Caco-2 (cell line): ENCODE measurements at regions not wholly inside any gene's neighbourhood (a gene's known extent, or its start where the extent isn't known, plus 50 kb on each side); places are given as distances from the start of the nearest gene placed in this dataset.
"Not testable (repeated sequence)": the region's sequence is repeated elsewhere in the genome, so short reads cannot be mapped to it uniquely, and the experiment has no call there.

Experiments used
- BruUV-seq: library from RNA; stranded (reverse); fragments of 400-500 nt; replicated peaks from 2 replicates; lab custom pipeline; 2021; lab: Mats Ljungman, UMichigan
- CTCF ChIA-PET: fragments of 300-600 bp; sonication (Branson Sonifier 250); formaldehyde crosslinking; loops from one replicate; lab custom pipeline; 2022; ENCODE audit warnings: antibody characterized with exemption; lab: Charles Lee
- POLR2A ChIA-PET: fragments of 300-600 bp; sonication (Branson Sonifier 250); formaldehyde crosslinking; loops from one replicate; lab custom pipeline; 2022; ENCODE audit warnings: antibody characterized with exemption; lab: Charles Lee
- DNase-seq, 2 experiments: peaks; one replicate each; pipeline versions ENCODE4 v3.0.0 to v3.0.0-alpha.2; 2020 to 2022
- H3K27me3 ChIP-seq: replicated peaks from 2 replicates; pipeline ENCODE4 v1.6.0; 2011; ENCODE audit warnings: low read length; ENCODE audit not compliant: control insufficient read depth, insufficient read depth
- H3K36me3 ChIP-seq: 2 replicates; pipeline ENCODE4 v1.5.1; 2011; ENCODE audit warnings: low read length; ENCODE audit not compliant: control insufficient read depth, insufficient read depth
- H3K4me1 ChIP-seq: fragments of 250-450 bp; sonication (Bioruptor Pico); 2 replicates; pipeline ENCODE4 v1.5.1; 2020; ENCODE audit warnings: mild to moderate bottlenecking
- H3K4me3 ChIP-seq: 2 replicates; pipeline ENCODE4 v1.5.1; 2011; ENCODE audit warnings: low read depth, mild to moderate bottlenecking, control low read depth, low read length
- H3K9me3 ChIP-seq: fragments of 250-450 bp; sonication (Bioruptor Pico); 2 replicates; pipeline ENCODE4 v1.5.1; 2020; ENCODE audit warnings: mild to moderate bottlenecking, moderate library complexity
- H3K27ac Mint-ChIP-seq: one replicate; pipeline ENCODE4 v1.8.0; 2022; ENCODE audit warnings: mixed read lengths; ENCODE audit not compliant: unreplicated experiment
- H3K27me3 Mint-ChIP-seq: one replicate; pipeline ENCODE4 v1.8.0; 2022; ENCODE audit warnings: mixed read lengths; ENCODE audit not compliant: insufficient read depth, unreplicated experiment
- H3K36me3 Mint-ChIP-seq: one replicate; pipeline ENCODE4 v1.8.0; 2022; ENCODE audit warnings: mild to moderate bottlenecking, mixed read lengths; ENCODE audit not compliant: insufficient read depth, unreplicated experiment
- H3K4me1 Mint-ChIP-seq: one replicate; pipeline ENCODE4 v1.8.0; 2022; ENCODE audit warnings: low read depth, mixed read lengths; ENCODE audit not compliant: unreplicated experiment
- H3K4me3 Mint-ChIP-seq: one replicate; pipeline ENCODE4 v1.8.0; 2022; ENCODE audit warnings: mild to moderate bottlenecking, moderate library complexity, mixed read lengths; ENCODE audit not compliant: unreplicated experiment
- H3K9me3 Mint-ChIP-seq: one replicate; pipeline ENCODE4 v1.8.0; 2022; ENCODE audit warnings: mixed read lengths; ENCODE audit not compliant: unreplicated experiment
- intact Hi-C: fragments of 100-400 bp; cut with micrococcal nuclease; formaldehyde crosslinking; loops from one replicate; pipeline ENCODE4 v1.10.0; 2022; ENCODE audit not compliant: unreplicated experiment
- TF ChIP-seq, protein P1 (sequence below), 2 experiments: fragments of 200-600 bp in 1 of 2; IDR thresholded peaks; 1 replicate in 1 of 2; 2 replicates in 1 of 2; pipeline versions ENCODE4 v1.5.1 to v1.8.0; 2011 to 2022; ENCODE audit warnings: antibody characterized with exemption in 1 of 2, control low read depth in 1 of 2, inconsistent platforms in 1 of 2, low read depth in 1 of 2, low read length in 1 of 2, mild to moderate bottlenecking in 1 of 2, moderate library complexity in 1 of 2; ENCODE audit not compliant: insufficient read depth in 1 of 2, severe bottlenecking in 1 of 2, unreplicated experiment in 1 of 2

DNA sequence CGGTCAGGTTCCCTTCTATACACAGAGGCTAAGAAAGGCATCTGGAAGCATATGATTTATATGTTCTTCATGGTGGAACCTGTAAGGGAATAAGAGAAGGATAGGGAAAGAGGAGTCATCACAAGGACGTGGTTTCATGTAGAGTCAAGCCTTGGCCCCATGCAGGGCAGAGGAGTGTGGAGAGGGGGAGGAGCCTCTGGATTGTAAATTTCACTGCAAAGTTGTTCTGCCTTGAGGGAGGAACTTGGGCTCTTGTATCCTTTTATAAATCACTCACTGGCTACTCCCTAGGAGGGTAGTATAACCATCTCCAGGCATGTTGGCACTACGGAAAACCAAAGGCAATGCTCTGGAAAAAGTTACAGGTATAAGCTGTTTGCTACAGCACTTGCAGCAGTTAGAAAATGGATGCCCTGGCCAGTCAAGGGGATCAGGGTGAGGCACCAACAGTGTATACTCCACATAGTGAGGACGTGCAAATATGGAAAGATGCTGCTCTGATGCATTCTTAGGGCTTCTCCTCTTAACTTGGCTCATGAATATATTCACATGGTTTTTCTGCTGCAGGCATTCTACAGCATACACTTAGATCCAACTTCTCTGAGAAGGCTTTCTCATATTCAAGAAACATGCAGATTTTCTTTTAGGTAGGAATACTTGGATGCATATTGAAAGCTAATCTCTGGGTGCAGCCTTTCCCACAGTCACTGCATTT, 60.3 kb upstream of the ZNF81 start:
- H3K27me3 Mint-ChIP-seq: no peaks in the 10 kb centered on the region
- DNase-seq: no peak

DNA sequence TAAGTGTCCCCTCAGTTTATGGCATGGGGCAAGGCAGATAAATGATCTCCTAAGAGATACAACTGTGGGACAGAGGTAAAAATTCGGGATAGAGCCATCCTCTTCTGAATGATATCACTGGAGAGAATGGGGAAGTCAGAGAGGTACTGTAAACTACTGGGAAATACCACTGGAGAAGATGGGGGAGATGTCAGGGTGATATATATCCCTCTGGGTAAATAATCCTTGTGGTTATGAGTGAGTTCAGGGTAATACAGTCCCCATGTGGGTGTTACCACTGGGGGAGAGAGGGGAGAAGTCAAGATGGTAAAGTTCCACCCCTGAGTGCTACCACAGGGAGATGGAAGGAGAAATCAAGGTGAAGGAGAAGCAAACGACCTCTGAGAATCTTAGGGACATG, 63.9 kb upstream of the ZNF81 start:
- H3K4me3 Mint-ChIP-seq: no peak overlapping the region
- ChIA-PET POLR2A (no interaction called here), CTCF (no interaction called here)
- Histone ChIP-seq H3K4me3 (no peak overlapping the region), H3K9me3 (no peaks in the 10 kb centered on the region), H3K27me3 (no peaks in the 10 kb centered on the region), H3K36me3 (no peaks in the 10 kb centered on the region), H3K4me1 (no peaks in the 10 kb centered on the region)
- H3K36me3 Mint-ChIP-seq: no peaks in the 10 kb centered on the region
- peaks cover 3% of the 10 kb centered on the region for H3K27me3 Mint-ChIP-seq
- no TSS peak for BruUV-seq
- intact Hi-C loops: no loop called here
- no peak overlapping the region for H3K27ac Mint-ChIP-seq
- TF ChIP-seq, protein P1, sequence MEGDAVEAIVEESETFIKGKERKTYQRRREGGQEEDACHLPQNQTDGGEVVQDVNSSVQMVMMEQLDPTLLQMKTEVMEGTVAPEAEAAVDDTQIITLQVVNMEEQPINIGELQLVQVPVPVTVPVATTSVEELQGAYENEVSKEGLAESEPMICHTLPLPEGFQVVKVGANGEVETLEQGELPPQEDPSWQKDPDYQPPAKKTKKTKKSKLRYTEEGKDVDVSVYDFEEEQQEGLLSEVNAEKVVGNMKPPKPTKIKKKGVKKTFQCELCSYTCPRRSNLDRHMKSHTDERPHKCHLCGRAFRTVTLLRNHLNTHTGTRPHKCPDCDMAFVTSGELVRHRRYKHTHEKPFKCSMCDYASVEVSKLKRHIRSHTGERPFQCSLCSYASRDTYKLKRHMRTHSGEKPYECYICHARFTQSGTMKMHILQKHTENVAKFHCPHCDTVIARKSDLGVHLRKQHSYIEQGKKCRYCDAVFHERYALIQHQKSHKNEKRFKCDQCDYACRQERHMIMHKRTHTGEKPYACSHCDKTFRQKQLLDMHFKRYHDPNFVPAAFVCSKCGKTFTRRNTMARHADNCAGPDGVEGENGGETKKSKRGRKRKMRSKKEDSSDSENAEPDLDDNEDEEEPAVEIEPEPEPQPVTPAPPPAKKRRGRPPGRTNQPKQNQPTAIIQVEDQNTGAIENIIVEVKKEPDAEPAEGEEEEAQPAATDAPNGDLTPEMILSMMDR (IDR thresholded peaks at IDR 0.05; ENCODE audit: insufficient read depth in 1 of 2, low read depth in 1 of 2, low read length in 1 of 2, severe bottlenecking in 1 of 2, unreplicated experiment in 1 of 2): no peak
- H3K4me1 Mint-ChIP-seq: no peaks in the 10 kb centered on the region
- no peak for DNase-seq
- H3K9me3 Mint-ChIP-seq: no peaks in the 10 kb centered on the region

More for the DNA sequence above, 60.3 kb upstream of the ZNF81 start:
- Mint-ChIP-seq H3K36me3 (no peaks in the 10 kb centered on the region), H3K4me3 (no peak overlapping the region), H3K4me1 (no peaks in the 10 kb centered on the region), H3K27ac (no peak overlapping the region), H3K9me3 (no peaks in the 10 kb centered on the region)
- CTCF ChIA-PET: no interaction called here
- no peaks in the 10 kb centered on the region for H3K36me3 ChIP-seq
- H3K9me3 ChIP-seq: no peaks in the 10 kb centered on the region
- no peaks in the 10 kb centered on the region for H3K4me1 ChIP-seq
- intact Hi-C loops: no loop called here
- H3K27me3 ChIP-seq: no peaks in the 10 kb centered on the region
- no peak overlapping the region for H3K4me3 ChIP-seq
- TF ChIP-seq, protein P1 (IDR thresholded peaks at IDR 0.05; ENCODE audit: insufficient read depth in 1 of 2, low read depth in 1 of 2, low read length in 1 of 2, severe bottlenecking in 1 of 2, unreplicated experiment in 1 of 2): no peak
- BruUV-seq: no TSS peak
- POLR2A ChIA-PET: no interaction called here

DNA sequence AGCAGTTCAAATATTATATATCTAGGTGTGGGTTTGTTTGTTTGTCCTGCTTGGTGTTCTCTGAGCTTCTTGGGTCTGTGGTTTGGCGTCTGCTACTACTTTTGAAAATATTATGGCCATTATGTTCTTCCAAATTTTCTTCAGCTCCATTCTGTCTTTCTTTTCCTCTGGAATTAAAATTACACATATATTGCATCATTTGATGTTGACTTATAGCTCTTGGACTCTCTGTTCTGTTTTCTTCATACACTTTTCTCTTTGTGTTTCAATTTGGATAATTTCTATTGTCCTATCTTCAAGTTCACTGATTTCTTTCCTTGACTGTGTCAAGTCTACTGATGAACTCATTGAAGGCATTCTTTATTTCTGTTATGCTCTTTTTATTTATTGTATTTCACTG, 65.2 kb upstream of the ZNF81 start:
- no peaks in the 10 kb centered on the region for H3K9me3 ChIP-seq
- H3K27me3 ChIP-seq: no peaks in the 10 kb centered on the region
- Mint-ChIP-seq H3K27ac (no peak overlapping the region), H3K27me3 (peaks cover 3% of the 10 kb centered on the region), H3K4me3 (no peak overlapping the region), H3K4me1 (no peaks in the 10 kb centered on the region), H3K36me3 (no peaks in the 10 kb centered on the region), H3K9me3 (no peaks in the 10 kb centered on the region)
- TF ChIP-seq, protein P1 (IDR thresholded peaks at IDR 0.05; ENCODE audit: insufficient read depth in 1 of 2, low read depth in 1 of 2, low read length in 1 of 2, severe bottlenecking in 1 of 2, unreplicated experiment in 1 of 2): no peak
- H3K4me3 ChIP-seq: no peak overlapping the region
- ChIA-PET CTCF (no interaction called here), POLR2A (no interaction called here)
- H3K36me3 ChIP-seq: no peaks in the 10 kb centered on the region
- BruUV-seq: no TSS peak
- H3K4me1 ChIP-seq: no peaks in the 10 kb centered on the region
- DNase-seq: no peak
- intact Hi-C loops: no loop called here

DNA sequence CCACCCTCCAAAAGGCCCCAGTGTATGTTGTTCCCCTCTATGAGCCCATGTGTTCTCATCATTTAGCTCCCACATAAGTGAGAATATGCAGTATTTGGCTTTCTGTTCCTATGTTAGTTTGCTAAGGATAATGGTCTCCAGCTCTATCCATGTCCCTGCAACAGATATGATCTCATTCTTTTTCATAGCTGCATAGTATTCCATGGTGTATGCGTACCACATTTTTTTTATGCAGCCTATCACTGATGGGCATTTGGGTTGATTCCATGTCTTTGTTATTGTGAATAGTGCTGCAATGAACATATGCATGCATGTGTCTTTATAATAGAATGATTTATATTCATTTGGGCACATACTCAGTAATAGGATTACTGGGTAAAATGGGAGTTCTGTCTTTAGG, 73.9 kb upstream of the ZNF81 start:
- H3K4me1 Mint-ChIP-seq, H3K27me3 ChIP-seq, H3K9me3 ChIP-seq, BruUV-seq, H3K36me3 ChIP-seq, CTCF ChIA-PET, H3K9me3 Mint-ChIP-seq, intact Hi-C loops, DNase-seq, H3K27me3 Mint-ChIP-seq, H3K4me3 Mint-ChIP-seq, H3K4me1 ChIP-seq, H3K36me3 Mint-ChIP-seq, H3K4me3 ChIP-seq, POLR2A ChIA-PET, H3K27ac Mint-ChIP-seq: not testable (repeated sequence)
